NCI-H510A treated with DMSO at 0.1 percent for 48 hours (cell line): ENCODE measurements at regions not wholly inside any gene's neighbourhood (a gene's known extent, or its start where the extent isn't known, plus 50 kb on each side); places are given as distances from the start of the nearest gene placed in this dataset.

Experiments
- DNase-seq: peaks from one replicate; lab custom pipeline; 2025; lab: John Stamatoyannopoulos, UW

DNA sequence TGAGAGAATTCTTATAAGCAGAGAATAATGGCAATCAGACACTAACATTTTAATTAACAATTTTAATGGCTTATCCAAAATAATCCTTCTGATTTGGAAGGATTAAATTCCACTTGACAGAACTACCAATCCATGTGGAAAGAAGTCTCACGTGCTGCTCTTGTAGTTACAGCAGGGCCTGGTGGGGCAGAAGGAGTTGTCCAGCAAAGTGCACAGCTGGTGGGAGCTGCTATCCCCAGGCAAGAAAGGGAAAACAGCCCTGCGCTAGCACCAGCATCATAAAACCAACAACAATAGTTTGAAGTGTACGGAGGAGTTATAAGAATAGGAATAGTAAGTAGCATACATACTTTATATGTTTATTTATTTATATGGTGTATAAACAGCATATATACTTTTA, 127.4 kb upstream of the TRIM2 start:
- no peak for DNase-seq

GRCh38 chr4:153079857-153080391, 124.3 kb upstream of the TRIM2 start:
- no peak for DNase-seq

GRCh38 chr4:153081006-153081580, 123.2 kb upstream of the TRIM2 start:
- DNase-seq = no peak

- DNase-seq = no peak
Observed at GRCh38 chr4:153081693-153082092, 122.5 kb upstream of the TRIM2 start.

- peak; percentile 53 for DNase-seq
Observed at GRCh38 chr4:153082322-153083301, 121.6 kb upstream of the TRIM2 start.

DNA sequence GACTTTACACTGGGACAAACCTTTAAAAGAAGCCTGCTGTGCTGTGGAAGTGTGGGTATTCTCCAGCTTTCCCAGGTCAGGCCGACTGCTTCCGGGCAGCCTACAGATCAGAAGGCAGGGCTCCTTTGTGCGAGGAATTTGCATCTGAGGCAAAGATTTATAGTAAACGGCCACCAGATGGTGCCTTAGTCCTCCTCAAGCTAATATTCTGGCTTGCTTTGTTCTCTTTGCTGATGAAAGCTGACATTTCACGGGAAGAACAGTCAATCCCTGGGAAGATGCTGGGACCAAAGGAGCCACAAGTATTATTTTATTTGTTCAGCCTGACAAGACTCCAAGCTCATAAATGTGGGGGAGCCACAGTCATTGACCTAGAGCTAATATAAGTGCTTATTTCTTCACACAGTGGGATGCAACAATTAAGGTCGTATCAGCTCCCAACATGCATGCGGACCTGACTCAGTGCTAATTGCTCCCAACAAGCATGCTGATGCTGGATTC, 120.7 kb upstream of the TRIM2 start:
- peak; percentile 88 for DNase-seq

GRCh38 chr4:153084224-153084979, 119.8 kb upstream of the TRIM2 start:
- DNase-seq = no peak

DNA sequence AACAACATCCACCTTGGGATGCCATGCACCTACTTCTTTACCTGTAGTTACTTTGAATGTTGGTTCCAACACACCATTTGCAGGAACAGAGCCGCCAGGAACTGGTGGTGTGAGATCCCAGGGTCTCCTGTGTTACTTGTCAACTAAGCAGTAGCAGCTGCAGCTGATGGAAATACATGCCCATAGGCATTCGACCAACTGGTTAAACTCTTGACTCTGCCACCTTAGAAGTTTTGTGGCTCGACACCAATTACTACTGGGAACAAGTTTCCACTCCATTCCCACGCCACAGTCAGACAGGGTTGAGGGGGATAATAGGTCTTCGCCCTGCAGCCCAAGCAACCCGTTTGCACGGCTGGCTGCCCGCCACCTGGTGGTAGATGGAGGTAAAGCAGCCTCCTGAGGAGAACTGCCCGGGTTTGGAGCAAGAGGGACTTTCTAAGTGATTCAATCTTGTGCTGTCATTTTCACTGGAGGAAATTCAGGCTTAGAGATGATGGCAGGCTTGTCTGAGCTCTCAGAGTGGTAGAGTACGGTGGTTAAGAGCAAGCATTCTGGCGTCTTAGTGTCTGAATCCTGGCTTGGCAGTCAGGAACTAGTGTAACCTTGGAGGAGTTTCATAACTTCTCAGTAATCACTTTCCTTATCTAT, 119.1 kb upstream of the TRIM2 start:
- DNase-seq = peak; percentile 13

GRCh38 chr4:153087671-153088194, 116.5 kb upstream of the TRIM2 start:
- no peak for DNase-seq

DNA sequence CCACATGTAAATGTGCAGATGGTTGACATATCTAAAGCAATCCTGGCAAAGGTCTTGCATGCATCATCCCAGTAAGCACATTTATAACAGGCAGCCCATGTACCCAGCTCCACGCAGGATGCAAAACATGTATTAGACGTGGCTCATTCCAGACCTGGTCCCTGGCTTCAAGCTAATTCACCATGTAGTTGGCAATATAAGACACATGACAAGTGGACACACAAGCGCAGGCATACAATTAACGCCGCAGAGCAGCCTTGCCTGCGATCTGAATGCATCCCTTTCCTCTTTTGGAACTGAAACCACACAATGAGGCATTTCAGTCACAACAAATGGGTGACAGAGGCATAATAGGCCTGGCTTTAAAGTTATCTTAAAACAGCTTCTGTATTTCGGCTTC, 114.5 kb upstream of the TRIM2 start:
- no peak for DNase-seq

GRCh38 chr4:153090181-153090580, 114.1 kb upstream of the TRIM2 start:
- DNase-seq = no peak

DNA sequence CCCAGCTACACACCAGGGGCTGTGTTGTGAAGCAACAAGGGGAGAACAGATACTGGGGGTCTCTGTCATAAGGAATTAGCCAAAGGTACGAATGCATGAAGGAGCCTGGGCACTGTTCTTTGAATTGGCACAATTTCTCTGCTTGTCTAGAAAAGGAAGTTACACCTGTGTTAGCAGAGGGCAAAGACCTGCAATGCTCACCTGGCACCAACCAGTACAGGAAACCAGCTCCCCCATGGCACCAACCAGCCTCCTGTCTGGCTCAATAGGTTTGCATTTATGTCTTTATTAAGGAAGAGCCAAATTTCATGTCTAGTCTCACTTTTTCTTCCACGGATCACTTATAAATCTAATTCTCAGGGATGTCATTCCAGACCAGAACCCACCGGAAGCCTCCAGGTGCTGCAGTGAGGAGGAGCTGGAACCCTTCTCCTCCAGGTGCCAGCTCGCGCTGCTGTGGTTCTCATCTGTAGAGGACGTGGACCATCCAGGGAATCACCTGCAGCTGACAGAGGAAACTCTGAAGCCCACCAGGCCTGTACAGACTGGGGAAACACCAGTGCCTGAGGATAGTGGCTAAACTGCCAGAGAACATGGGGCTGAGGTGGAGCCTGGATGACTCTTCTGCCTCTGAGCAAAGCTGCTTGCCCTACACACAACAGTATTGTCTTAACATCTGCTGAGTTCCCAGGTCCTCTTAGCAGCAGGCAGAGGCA, 113.4 kb upstream of the TRIM2 start:
- DNase-seq = no peak

- DNase-seq = no peak
Observed at GRCh38 chr4:153093396-153093795, 110.8 kb upstream of the TRIM2 start.

GRCh38 chr4:153093802-153094201, 110.4 kb upstream of the TRIM2 start:
- no peak for DNase-seq

DNA sequence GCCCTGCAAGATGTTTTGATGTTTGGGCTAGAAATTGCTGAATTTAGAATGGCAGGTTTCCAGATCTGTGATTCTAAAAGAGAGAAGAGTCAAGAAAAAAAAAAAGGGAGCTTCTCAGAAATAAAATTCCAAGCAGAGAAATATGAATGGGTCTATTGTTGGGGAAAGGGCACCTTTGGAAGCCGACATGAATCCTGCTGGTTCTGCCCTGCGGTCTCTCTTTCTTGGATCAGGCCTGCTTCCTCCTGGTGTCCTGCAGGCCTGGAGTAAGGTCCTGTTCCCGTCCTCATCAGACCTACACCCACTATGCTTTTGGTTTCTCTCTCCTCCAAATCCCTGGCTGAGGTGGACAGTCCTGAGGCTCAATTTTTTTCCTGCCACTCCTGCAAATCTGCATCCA, 109.8 kb upstream of the TRIM2 start:
- DNase-seq = no peak

- DNase-seq = no peak
Observed at GRCh38 chr4:153095448-153096204, 108.6 kb upstream of the TRIM2 start.

DNA sequence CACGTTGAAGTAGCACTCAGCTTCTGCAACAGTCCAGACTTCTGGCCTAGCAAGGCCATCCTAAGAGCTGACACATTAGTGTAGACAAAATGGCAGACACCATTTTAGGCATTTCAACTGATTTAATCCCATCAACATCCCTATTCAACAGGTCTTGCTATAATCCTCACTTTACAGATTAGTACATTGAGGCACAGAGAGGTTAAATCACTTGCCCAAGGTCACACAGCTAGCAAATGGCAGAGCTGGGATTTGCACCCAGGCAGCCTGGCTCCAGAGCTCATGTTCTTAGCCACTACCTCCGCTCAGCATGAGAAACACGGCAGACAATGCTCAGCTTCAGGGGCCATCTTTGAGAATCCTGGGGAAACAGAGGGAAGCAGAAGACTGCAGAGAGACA, 107.9 kb upstream of the TRIM2 start:
- no peak for DNase-seq

- no peak for DNase-seq
Observed at GRCh38 chr4:153098427-153098826, 105.8 kb upstream of the TRIM2 start.

DNA sequence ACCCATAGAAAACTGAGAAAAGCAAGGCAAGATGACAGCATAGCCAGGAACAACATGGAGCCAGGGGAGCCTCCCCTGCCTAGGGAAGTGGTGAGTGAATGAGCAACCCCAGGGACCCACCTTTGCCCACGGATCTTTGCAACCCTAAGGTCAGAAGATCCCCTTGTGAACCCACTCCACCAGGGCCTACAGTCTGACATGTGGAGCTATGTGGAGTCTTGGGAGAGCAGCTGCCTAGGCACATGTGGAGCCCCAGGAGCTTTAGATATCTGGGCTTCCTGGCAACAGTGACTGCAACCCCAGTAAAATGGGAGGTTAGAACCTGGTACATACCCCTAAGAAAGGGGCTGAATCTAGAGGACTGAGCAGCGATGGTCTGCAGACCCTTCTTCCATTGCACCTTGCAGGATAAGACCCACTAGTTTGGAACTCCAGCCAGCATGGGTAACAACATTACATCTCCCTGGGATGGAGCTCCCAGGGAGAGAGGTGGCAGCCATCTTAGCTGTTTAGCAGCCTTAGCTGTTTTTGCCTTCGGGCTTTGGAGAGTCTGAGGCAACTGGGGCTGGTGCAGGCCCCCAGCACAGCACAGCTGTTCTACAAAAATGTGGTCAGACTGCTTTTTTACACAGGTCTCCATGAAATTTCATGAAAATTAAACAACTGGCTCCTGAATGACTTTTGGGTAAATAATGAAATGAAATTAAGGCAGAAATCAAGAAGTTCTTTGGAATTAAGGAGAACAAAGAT, 104.7 kb upstream of the TRIM2 start:
- DNase-seq = no peak
